ENCODE measurements at regions not wholly inside any gene's neighbourhood (a gene's known extent, or its start where the extent isn't known, plus 50 kb on each side); places are given as distances from the start of the nearest gene placed in this dataset.

GRCh38 chr2:9127316-9127715 lies 79.3 kb upstream of the ASAP2 start:
- no peak for TF ChIP-seq CTCF (IDR thresholded peaks at IDR 0.05; ENCODE audit: insufficient read depth, low read length, poor library complexity, severe bottlenecking)
- TF ChIP-seq EZH2phosphoT487 (conservative IDR thresholded peaks at IDR 0.05; ENCODE audit: low read length): no peak
